IMR-90 (cell line): ENCODE measurements at regions not wholly inside any gene's neighbourhood (a gene's known extent, or its start where the extent isn't known, plus 50 kb on each side); places are given as distances from the start of the nearest gene placed in this dataset.

ENCODE experiments used
- ATAC-seq: fragments of 200-7000 bp; cut with Tn5 transposase; 2 replicates; pipeline ENCODE4 v1.9.1; 2020; ENCODE audit warnings: low read depth, mild to moderate bottlenecking, moderate library complexity
- BruUV-seq: library from RNA; stranded (reverse); fragments of 400-500 nt; replicated peaks from 2 replicates; lab custom pipeline; 2021; lab: Mats Ljungman, UMichigan
- CTCF ChIA-PET: fragments of 300-600 bp; formaldehyde crosslinking; extraction: SDS; loops from one replicate; lab custom pipeline; 2021; ENCODE audit warnings: antibody characterized with exemption; lab: Yijun Ruan, JAX
- POLR2A ChIA-PET: fragments of 300-600 bp; sonication (Branson Sonifier 250); formaldehyde crosslinking; loops from one replicate; lab custom pipeline; 2022; ENCODE audit warnings: antibody characterized with exemption; ENCODE audit not compliant: unreplicated experiment; lab: Charles Lee
- DNase-seq: peaks from one replicate; pipeline ENCODE4 v3.0.0; 2013
- H2AFZ ChIP-seq: replicated peaks from 2 replicates; pipeline ENCODE3; 2013; ENCODE audit warnings: low read length, mild to moderate bottlenecking; ENCODE audit not compliant: poor library complexity
- H2AK5ac ChIP-seq: 2 replicates; pipeline ENCODE4 v1.6.1; 2013; ENCODE audit warnings: low read depth, low read length, inconsistent platforms
- H2AK9ac ChIP-seq: replicated peaks from 2 replicates; pipeline ENCODE3; 2013; ENCODE audit warnings: mild to moderate bottlenecking, low read depth, low read length, moderate library complexity; ENCODE audit not compliant: poor library complexity
- H2BK120ac ChIP-seq: 2 replicates; pipeline ENCODE4 v1.6.1; 2013; ENCODE audit warnings: low read depth, low read length, inconsistent platforms
- H2BK15ac ChIP-seq: 3 replicates; pipeline ENCODE4 v1.6.1; 2013; ENCODE audit warnings: low read depth, low read length, inconsistent platforms
- H2BK20ac ChIP-seq: 2 replicates; pipeline ENCODE4 v1.6.1; 2013; ENCODE audit warnings: low read depth, mild to moderate bottlenecking, inconsistent platforms, low read length, moderate library complexity
- H2BK5ac ChIP-seq: 2 replicates; pipeline ENCODE4 v1.6.1; 2013; ENCODE audit warnings: mild to moderate bottlenecking, low read depth, low read length, inconsistent platforms; ENCODE audit not compliant: poor library complexity, severe bottlenecking
- H3K14ac ChIP-seq: replicated peaks from 2 replicates; pipeline ENCODE4 v1.6.1; 2013; ENCODE audit warnings: low read depth, low read length, inconsistent platforms
- H3K18ac ChIP-seq: 2 replicates; pipeline ENCODE4 v1.6.1; 2013; ENCODE audit warnings: low read depth, low read length, control low read depth
- H3K23ac ChIP-seq: 2 replicates; pipeline ENCODE4 v1.6.1; 2013; ENCODE audit warnings: low read depth, low read length, inconsistent platforms
- H3K27ac ChIP-seq: 2 replicates; pipeline ENCODE4 v1.5.1; 2013; ENCODE audit warnings: mild to moderate bottlenecking, control low read depth, low read length; ENCODE audit not compliant: insufficient read depth
- H3K27me3 ChIP-seq: 2 replicates; pipeline ENCODE4 v1.6.1; 2013; ENCODE audit warnings: low read length; ENCODE audit not compliant: control insufficient read depth, insufficient read depth
- H3K36me3 ChIP-seq: 2 replicates; pipeline ENCODE4 v1.6.1; 2013; ENCODE audit warnings: low read length, mixed read lengths; ENCODE audit not compliant: control insufficient read depth, insufficient read depth
- H3K4ac ChIP-seq: 2 replicates; pipeline ENCODE4 v1.6.1; 2013; ENCODE audit warnings: low read depth, low read length, inconsistent platforms
- H3K4me1 ChIP-seq: 2 replicates; pipeline ENCODE4 v1.6.1; 2013; ENCODE audit warnings: low read length, mixed read lengths; ENCODE audit not compliant: control insufficient read depth, insufficient read depth
- H3K4me2 ChIP-seq: 2 replicates; pipeline ENCODE4 v1.6.1; 2013; ENCODE audit warnings: low read depth, mild to moderate bottlenecking, control low read depth, low read length, moderate library complexity
- H3K4me3 ChIP-seq: 2 replicates; pipeline ENCODE4 v1.5.1; 2013; ENCODE audit warnings: low read depth, mild to moderate bottlenecking, control low read depth, low read length, moderate library complexity; ENCODE audit not compliant: insufficient read depth
- H3K56ac ChIP-seq: 2 replicates; pipeline ENCODE4 v1.6.1; 2013; ENCODE audit warnings: low read length, inconsistent platforms; ENCODE audit not compliant: insufficient read depth; ENCODE audit errors: extremely low read depth
- H3K79me1 ChIP-seq, 2 experiments: 2 replicates each; pipeline ENCODE4 v1.6.1; 2013; ENCODE audit warnings: low read length in 2 of 2, inconsistent platforms in 1 of 2, low read depth in 1 of 2
- H3K9ac ChIP-seq: 2 replicates; pipeline ENCODE4 v1.6.1; 2013; ENCODE audit warnings: low read depth, low read length, control low read depth
- H3K9me1 ChIP-seq: 2 replicates; pipeline ENCODE4 v1.6.1; 2013; ENCODE audit warnings: low read length, inconsistent platforms; ENCODE audit not compliant: insufficient read depth
- H3K9me3 ChIP-seq: 2 replicates; pipeline ENCODE4 v1.6.1; 2013; ENCODE audit warnings: low read length; ENCODE audit not compliant: control insufficient read depth, insufficient read depth
- H4K20me1 ChIP-seq: 2 replicates; pipeline ENCODE4 v1.6.1; 2013; ENCODE audit warnings: low read length, inconsistent platforms; ENCODE audit not compliant: insufficient read depth
- H4K5ac ChIP-seq: 2 replicates; pipeline ENCODE4 v1.6.1; 2013; ENCODE audit warnings: mild to moderate bottlenecking, low read depth, low read length, control low read depth
- H4K8ac ChIP-seq, 2 experiments: 2 replicates each; pipeline ENCODE4 v1.6.1; 2013; ENCODE audit warnings: low read depth in 2 of 2, low read length in 2 of 2, control low read depth in 1 of 2, inconsistent platforms in 1 of 2
- H4K91ac ChIP-seq: 2 replicates; pipeline ENCODE4 v1.6.1; 2013; ENCODE audit warnings: low read depth, low read length, inconsistent platforms; ENCODE audit not compliant: insufficient read depth
- BHLHE40 ChIP-seq: fragments of 150-350 bp; IDR thresholded peaks from 2 replicates; pipeline ENCODE4 v1.6.1; 2016; ENCODE audit warnings: mild to moderate bottlenecking, low read depth, low read length
- CEBPB ChIP-seq: IDR thresholded peaks from 2 replicates; pipeline ENCODE4 v1.6.1; 2012; ENCODE audit warnings: low read depth, low read length, improper control_type of control experiment
- FOS ChIP-seq: fragments of 150-350 bp; IDR thresholded peaks from 2 replicates; pipeline ENCODE4 v1.6.1; 2016; ENCODE audit warnings: low read depth, low read length
- MAFK ChIP-seq: IDR thresholded peaks from 2 replicates; pipeline ENCODE4 v1.6.1; 2012; ENCODE audit warnings: low read depth, low read length, improper control_type of control experiment
- MAZ ChIP-seq: IDR thresholded peaks from 2 replicates; pipeline ENCODE4 v1.6.1; 2012; ENCODE audit warnings: low read depth, mild to moderate bottlenecking, low read length, improper control_type of control experiment, moderate library complexity, borderline replicate concordance
- MXI1 ChIP-seq: IDR thresholded peaks from 2 replicates; pipeline ENCODE4 v1.6.1; 2012; ENCODE audit warnings: low read depth, mild to moderate bottlenecking, low read length, moderate library complexity, borderline replicate concordance
- POLR2A ChIP-seq: IDR thresholded peaks from 2 replicates; pipeline ENCODE4 v1.6.1; 2012; ENCODE audit warnings: mild to moderate bottlenecking, low read depth, low read length
- RFX5 ChIP-seq: IDR thresholded peaks from 2 replicates; pipeline ENCODE4 v1.8.0; 2012; ENCODE audit warnings: low read depth, mild to moderate bottlenecking, low read length, moderate library complexity
- SMC3 ChIP-seq: fragments of 150-350 bp; IDR thresholded peaks from 2 replicates; pipeline ENCODE4 v1.6.1; 2016; ENCODE audit warnings: low read depth, mild to moderate bottlenecking, antibody characterized with exemption, low read length, moderate library complexity
- WGBS, 2 experiments: methylation state at CpG; one replicate each; pipeline versions ENCODE4 v1.1.5 to v1.1.7; 2013; ENCODE audit warnings: missing lambda C conversion rate in 2 of 2; ENCODE audit not compliant: insufficient read length in 1 of 2; ENCODE audit errors: extremely low coverage in 2 of 2; 5-methylcytosine and 5-hydroxymethylcytosine counted together
- dilution Hi-C: fragments of 300-500 bp; cut with HindIII; formaldehyde crosslinking; loops from one replicate; pipeline ENCODE4 v1.14.3; 2018; ENCODE audit warnings: low sequenced_read_pairs; ENCODE audit not compliant: unreplicated experiment
- in situ Hi-C: fragments of 300-500 bp; cut with MboI; formaldehyde crosslinking; loops from 3 replicates; pipeline ENCODE4 v1.14.3; 2019; ENCODE audit warnings: low sequenced_read_pairs, inconsistent platforms, mixed read lengths
- intact Hi-C: fragments of 100-400 bp; cut with micrococcal nuclease; formaldehyde crosslinking; loops from 2 replicates; pipeline ENCODE4 v1.10.0; 2022

DNA sequence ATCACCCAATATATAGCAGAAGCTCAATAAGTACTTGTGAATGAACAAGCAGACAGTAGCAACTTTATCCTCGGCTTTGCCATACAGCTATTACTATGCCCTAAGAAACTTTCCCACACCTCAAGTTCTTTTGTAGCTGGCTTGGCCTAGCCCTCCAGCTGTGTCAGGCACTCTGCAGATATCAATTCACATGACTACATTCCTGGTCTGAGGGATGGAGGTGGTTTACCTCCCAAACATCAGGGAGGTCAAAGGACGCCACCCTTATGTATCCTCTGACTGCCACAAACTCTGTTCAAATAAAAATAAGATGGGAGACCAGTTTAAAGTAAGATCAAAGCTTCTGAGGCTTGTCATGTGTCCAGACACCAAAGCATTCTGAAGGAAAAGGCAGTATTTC lies 416.3 kb downstream of the PIK3R1 start:
- H2BK15ac ChIP-seq = no peak overlapping the region
- H3K36me3 ChIP-seq = no peaks in the 10 kb centered on the region
- H2AK5ac ChIP-seq = no peak overlapping the region
- H3K4me1 ChIP-seq = no peaks in the 10 kb centered on the region
- TF ChIP-seq CEBPB = no peak
- no peak for TF ChIP-seq SMC3
- no peak for TF ChIP-seq MAFK
- no peak for TF ChIP-seq FOS
- no peak for TF ChIP-seq MXI1
- TF ChIP-seq BHLHE40 = no peak
- TF ChIP-seq RFX5 = no peak
- TF ChIP-seq MAZ = no peak
- no peak for TF ChIP-seq POLR2A
- H2AK9ac ChIP-seq = no peak overlapping the region
- H2BK20ac ChIP-seq = no peak overlapping the region
- H3K9me3 ChIP-seq = no peaks in the 10 kb centered on the region
- no peak overlapping the region for H3K4ac ChIP-seq
- no peak overlapping the region for H2BK120ac ChIP-seq
- H4K91ac ChIP-seq = no peak overlapping the region
- H3K79me1 ChIP-seq = no peaks in the 10 kb centered on the region
- peaks cover 1% of the 10 kb centered on the region; the same call in 1 of the 2 replicates for H3K27me3 ChIP-seq
- ChIA-PET CTCF (no interaction called here), POLR2A (no interaction called here)
- H2BK5ac ChIP-seq = no peak overlapping the region
- no peak overlapping the region for H3K4me3 ChIP-seq
- no CpG with 5 or more reads among the region's 2 CpGs for WGBS, 2 experiments
- no peak for ATAC-seq
- no peak overlapping the region for H3K4me2 ChIP-seq
- H3K56ac ChIP-seq = no peak overlapping the region
- H4K5ac ChIP-seq = no peak overlapping the region
- intact Hi-C loops (no loop called here), in situ Hi-C loops (no loop called here), dilution Hi-C loops (no loop called here)
- H4K8ac ChIP-seq = no peak overlapping the region
- H2AFZ ChIP-seq = no peak overlapping the region
- H3K27ac ChIP-seq = no peak overlapping the region
- H4K20me1 ChIP-seq = no peaks in the 10 kb centered on the region
- no peaks in the 10 kb centered on the region for H3K9me1 ChIP-seq
- no peak for DNase-seq
- no TSS peak for BruUV-seq
- H3K23ac ChIP-seq = no peak overlapping the region
- H3K14ac ChIP-seq = no peak overlapping the region
- no peak overlapping the region for H3K9ac ChIP-seq
- H3K18ac ChIP-seq = no peak overlapping the region
